ENCODE measurements at regions not wholly inside any gene's neighbourhood (a gene's known extent, or its start where the extent isn't known, plus 50 kb on each side); places are given as distances from the start of the nearest gene placed in this dataset.

GRCh38 chr12:108399514-108399913, 60.4 kb upstream of the CMKLR1 start:
- TF ChIP-seq CTCF (IDR thresholded peaks at IDR 0.05; ENCODE audit: insufficient read depth, low read length, poor library complexity, severe bottlenecking) (no peak), EZH2phosphoT487 (conservative IDR thresholded peaks at IDR 0.05; ENCODE audit: low read length) (no peak)
- Histone ChIP-seq H3F3A (ENCODE audit: insufficient read depth) (no peaks in the 10 kb centered on the region), H3K36me3 (ENCODE audit: low read length) (no peaks in the 10 kb centered on the region), H3K9me3 (ENCODE audit: insufficient read depth, low read length) (no peaks in the 10 kb centered on the region), H3K9ac (ENCODE audit: low read length) (no peak overlapping the region), H2AFZ (ENCODE audit: low read depth, low read length, severe bottlenecking) (no peak overlapping the region), H4K20me1 (ENCODE audit: low read depth, low read length) (no peaks in the 10 kb centered on the region), H3K4me3 (ENCODE audit: insufficient read depth, low read length, poor library complexity, severe bottlenecking) (no peak overlapping the region), H3K9me2 (replicated peaks; ENCODE audit: insufficient read depth, low read length) (no peaks in the 10 kb centered on the region), H3K27ac (ENCODE audit: low read depth, low read length) (no peak overlapping the region), H3K4me2 (ENCODE audit: low read depth, low read length, poor library complexity, severe bottlenecking) (no peak overlapping the region), H3K79me2 (ENCODE audit: insufficient read depth, low read length) (no peaks in the 10 kb centered on the region), H3K27me3 (ENCODE audit: low read length) (no peaks in the 10 kb centered on the region; the same call in 1 of the 2 replicates)

- H3K36me3 ChIP-seq (ENCODE audit: low read length), result no peaks in the 10 kb centered on the region
- H3K27me3 ChIP-seq (ENCODE audit: low read length), result no peaks in the 10 kb centered on the region
- no peaks in the 10 kb centered on the region for H3K9me3 ChIP-seq (ENCODE audit: insufficient read depth, low read length)
Measured at GRCh38 chr12:108394196-108394595, 55.1 kb upstream of the CMKLR1 start.

GRCh38 chr12:108392284-108392683, 53.2 kb upstream of the CMKLR1 start:
- H3K27me3 ChIP-seq (ENCODE audit: low read length), result no peaks in the 10 kb centered on the region

More at GRCh38 chr12:108394196-108394595, 55.1 kb upstream of the CMKLR1 start:
- Histone ChIP-seq H3K4me3 (ENCODE audit: insufficient read depth, low read length, poor library complexity, severe bottlenecking) (no peak overlapping the region), H3K79me2 (ENCODE audit: insufficient read depth, low read length) (no peaks in the 10 kb centered on the region), H3K27ac (ENCODE audit: low read depth, low read length) (no peak overlapping the region), H2AFZ (ENCODE audit: low read depth, low read length, severe bottlenecking) (no peak overlapping the region), H3K4me2 (ENCODE audit: low read depth, low read length, poor library complexity, severe bottlenecking) (no peak overlapping the region), H3K9me2 (replicated peaks; ENCODE audit: insufficient read depth, low read length) (no peaks in the 10 kb centered on the region), H3F3A (ENCODE audit: insufficient read depth) (no peaks in the 10 kb centered on the region), H4K20me1 (ENCODE audit: low read depth, low read length) (no peaks in the 10 kb centered on the region), H3K9ac (ENCODE audit: low read length) (no peak overlapping the region)
- TF ChIP-seq CTCF (IDR thresholded peaks at IDR 0.05; ENCODE audit: insufficient read depth, low read length, poor library complexity, severe bottlenecking) (no peak), EZH2phosphoT487 (conservative IDR thresholded peaks at IDR 0.05; ENCODE audit: low read length) (no peak)

More at GRCh38 chr12:108392284-108392683, 53.2 kb upstream of the CMKLR1 start:
- Histone ChIP-seq H3K9ac (ENCODE audit: low read length) (no peak overlapping the region), H3K9me3 (ENCODE audit: insufficient read depth, low read length) (no peaks in the 10 kb centered on the region), H3K9me2 (replicated peaks; ENCODE audit: insufficient read depth, low read length) (no peaks in the 10 kb centered on the region), H3K4me3 (ENCODE audit: insufficient read depth, low read length, poor library complexity, severe bottlenecking) (no peak overlapping the region), H4K20me1 (ENCODE audit: low read depth, low read length) (no peaks in the 10 kb centered on the region), H3K4me2 (ENCODE audit: low read depth, low read length, poor library complexity, severe bottlenecking) (no peak overlapping the region), H3K27ac (ENCODE audit: low read depth, low read length) (no peak overlapping the region), H3K79me2 (ENCODE audit: insufficient read depth, low read length) (no peaks in the 10 kb centered on the region), H2AFZ (ENCODE audit: low read depth, low read length, severe bottlenecking) (no peak overlapping the region), H3K36me3 (ENCODE audit: low read length) (no peaks in the 10 kb centered on the region), H3F3A (ENCODE audit: insufficient read depth) (no peaks in the 10 kb centered on the region)
- TF ChIP-seq EZH2phosphoT487 (conservative IDR thresholded peaks at IDR 0.05; ENCODE audit: low read length) (no peak), CTCF (IDR thresholded peaks at IDR 0.05; ENCODE audit: insufficient read depth, low read length, poor library complexity, severe bottlenecking) (no peak)
